ENCODE measurements at regions not wholly inside any gene's neighbourhood (a gene's known extent, or its start where the extent isn't known, plus 50 kb on each side); places are given as distances from the start of the nearest gene placed in this dataset.
"Not testable (repeated sequence)": the region's sequence is repeated elsewhere in the genome, so short reads cannot be mapped to it uniquely, and the experiment has no call there.

DNA sequence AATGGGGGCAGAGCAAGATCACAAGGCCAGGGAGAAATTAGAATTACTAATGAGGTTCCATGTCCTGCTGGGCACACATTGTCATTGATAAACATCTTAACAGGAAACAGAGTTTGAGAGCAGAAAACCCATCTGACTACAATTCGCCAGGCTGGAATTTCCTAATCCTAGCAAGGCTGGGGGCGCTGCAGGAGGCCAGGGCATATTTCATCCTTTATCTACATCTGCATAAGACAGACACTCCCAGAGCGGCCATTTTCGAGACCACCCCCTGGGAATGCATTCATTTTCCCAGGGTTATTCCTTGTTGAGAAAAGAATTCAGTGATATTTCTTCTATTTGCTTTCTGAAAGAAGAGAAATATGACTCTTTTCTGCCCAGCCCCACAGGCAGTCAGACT is 152.7 kb downstream of the SUCLG1 start:
- H3K27me3 Mint-ChIP-seq (ENCODE audit: low read depth): peaks cover 3% of the 10 kb centered on the region
- no peak for ATAC-seq
- DNase-seq: no peak
- H3K4me3 Mint-ChIP-seq: no peak overlapping the region
- H3K4me1 Mint-ChIP-seq (ENCODE audit: low read depth): no peaks in the 10 kb centered on the region
- H3K36me3 Mint-ChIP-seq (ENCODE audit: low read depth): no peaks in the 10 kb centered on the region
- H3K9me3 Mint-ChIP-seq (ENCODE audit: insufficient read depth): no peaks in the 10 kb centered on the region
- no peak overlapping the region for H3K27ac Mint-ChIP-seq
- POLR2A ChIA-PET: no interaction called here
- CTCF ChIA-PET: no interaction called here

DNA sequence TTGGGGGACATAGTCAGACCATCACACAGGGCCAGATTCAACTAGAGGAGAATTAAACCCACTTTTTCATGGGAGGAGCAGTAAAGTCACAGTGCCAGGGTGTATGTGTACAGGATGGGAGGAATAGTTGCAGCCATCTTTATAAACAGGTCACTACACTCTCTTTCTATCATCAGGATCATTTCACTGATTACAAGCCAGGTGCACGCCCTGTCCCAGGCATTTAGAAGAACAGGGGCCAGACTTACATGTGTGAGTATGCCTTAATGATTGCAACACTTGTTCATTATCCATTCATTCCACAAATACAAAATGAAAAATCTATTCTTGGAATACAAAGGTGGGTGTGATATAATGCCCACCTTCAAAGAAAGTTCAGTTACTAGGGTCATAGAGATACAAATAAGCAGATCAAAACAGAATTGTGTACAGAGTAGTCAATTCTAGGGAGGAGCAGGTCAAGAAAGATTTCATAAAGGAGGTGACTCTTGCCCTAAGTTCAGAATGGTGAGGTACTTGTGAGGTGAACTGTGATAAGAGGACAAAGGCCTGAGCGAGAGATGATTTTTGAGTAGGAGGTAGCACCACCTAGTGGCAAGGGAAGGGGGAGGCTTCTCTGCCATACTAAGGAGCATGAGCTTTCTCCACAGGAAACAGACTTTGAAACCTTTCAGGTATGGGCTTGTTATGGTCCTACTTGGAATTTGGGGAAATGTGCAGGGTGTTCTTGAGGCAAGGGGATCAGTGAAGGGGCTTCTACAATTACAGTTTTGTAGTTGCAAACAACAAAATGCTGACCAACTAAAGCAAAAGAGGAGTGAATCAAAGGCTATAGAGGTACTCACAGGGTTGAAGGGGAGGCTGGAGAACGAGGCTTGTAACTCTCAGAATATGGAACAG is 156.3 kb downstream of the SUCLG1 start:
- ChIA-PET CTCF (interaction anchor here (0.6 to 3.5 kb wide), 6 partner anchors 11 to 280 kb away, joined by 3 to 42 read pairs (median 3); no protein-coding TSS in a partner anchor), POLR2A (no interaction called here)
- H3K27me3 Mint-ChIP-seq (ENCODE audit: low read depth): peaks cover 6% of the 10 kb centered on the region
- DNase-seq (peak; percentile 64), ATAC-seq (peak; percentile 80)
- H3K9me3 Mint-ChIP-seq (ENCODE audit: insufficient read depth): no peaks in the 10 kb centered on the region
- no peaks in the 10 kb centered on the region for H3K4me1 Mint-ChIP-seq (ENCODE audit: low read depth)
- no peaks in the 10 kb centered on the region for H3K36me3 Mint-ChIP-seq (ENCODE audit: low read depth)
- no peak overlapping the region for H3K27ac Mint-ChIP-seq
- H3K4me3 Mint-ChIP-seq: no peak overlapping the region

DNA sequence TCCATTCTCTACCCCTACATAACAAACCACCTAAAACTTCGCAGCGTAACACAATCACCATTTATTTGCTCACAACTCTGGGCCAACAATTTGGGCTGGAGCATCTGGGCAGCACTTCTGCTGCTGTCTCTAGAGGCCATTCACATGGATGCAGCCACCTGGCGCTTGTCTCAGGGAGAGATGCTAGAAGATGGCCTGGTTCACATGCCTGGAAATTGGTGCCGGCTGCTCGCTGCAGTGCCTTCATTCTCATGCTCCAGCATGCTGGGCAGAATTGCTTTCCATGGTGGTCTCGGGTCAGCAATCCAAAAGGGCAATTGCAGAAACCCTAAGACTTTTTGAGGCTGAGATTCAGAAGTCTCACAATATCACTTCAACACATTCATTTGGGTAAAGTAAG is 157.4 kb downstream of the SUCLG1 start:
- no peaks in the 10 kb centered on the region for H3K36me3 Mint-ChIP-seq (ENCODE audit: low read depth)
- no peaks in the 10 kb centered on the region for H3K9me3 Mint-ChIP-seq (ENCODE audit: insufficient read depth)
- CTCF ChIA-PET: interaction anchor here (1.5 kb wide), 1 partner anchor 8 kb away, joined by 4 read pairs; no protein-coding TSS in a partner anchor
- no peak overlapping the region for H3K27ac Mint-ChIP-seq
- POLR2A ChIA-PET: no interaction called here
- DNase-seq: no peak
- H3K4me3 Mint-ChIP-seq: no peak overlapping the region
- no peaks in the 10 kb centered on the region for H3K4me1 Mint-ChIP-seq (ENCODE audit: low read depth)
- peaks cover 9% of the 10 kb centered on the region for H3K27me3 Mint-ChIP-seq (ENCODE audit: low read depth)
- no peak for ATAC-seq

DNA sequence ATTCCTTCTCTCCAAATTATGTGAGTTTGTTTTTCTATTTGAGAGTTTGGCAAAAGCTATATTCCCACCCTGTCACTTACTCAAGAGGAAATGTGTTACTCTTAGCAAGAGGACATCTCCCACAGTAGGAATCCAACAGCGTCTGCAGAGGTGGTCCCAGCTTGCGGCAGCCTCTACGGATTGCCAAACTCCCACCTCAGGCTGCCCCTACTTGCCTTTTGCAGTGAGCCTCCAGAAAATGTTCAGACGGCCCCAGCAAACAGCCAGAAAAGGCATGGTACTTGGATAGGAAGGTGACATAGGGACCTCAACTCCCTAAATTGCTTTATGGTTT is 158.4 kb downstream of the SUCLG1 start:
- H3K27me3 Mint-ChIP-seq (ENCODE audit: low read depth): peaks cover 11% of the 10 kb centered on the region
- no peak overlapping the region for H3K27ac Mint-ChIP-seq
- H3K36me3 Mint-ChIP-seq (ENCODE audit: low read depth): no peaks in the 10 kb centered on the region
- CTCF ChIA-PET: interaction anchor here (1.5 to 1.7 kb wide), 2 partner anchors 9 to 278 kb away, joined by 4 to 7 read pairs; no protein-coding TSS in a partner anchor
- POLR2A ChIA-PET: no interaction called here
- H3K4me1 Mint-ChIP-seq (ENCODE audit: low read depth): no peaks in the 10 kb centered on the region
- H3K9me3 Mint-ChIP-seq (ENCODE audit: insufficient read depth): no peaks in the 10 kb centered on the region
- H3K4me3 Mint-ChIP-seq: no peak overlapping the region
- DNase-seq (no peak), ATAC-seq (no peak)

DNA sequence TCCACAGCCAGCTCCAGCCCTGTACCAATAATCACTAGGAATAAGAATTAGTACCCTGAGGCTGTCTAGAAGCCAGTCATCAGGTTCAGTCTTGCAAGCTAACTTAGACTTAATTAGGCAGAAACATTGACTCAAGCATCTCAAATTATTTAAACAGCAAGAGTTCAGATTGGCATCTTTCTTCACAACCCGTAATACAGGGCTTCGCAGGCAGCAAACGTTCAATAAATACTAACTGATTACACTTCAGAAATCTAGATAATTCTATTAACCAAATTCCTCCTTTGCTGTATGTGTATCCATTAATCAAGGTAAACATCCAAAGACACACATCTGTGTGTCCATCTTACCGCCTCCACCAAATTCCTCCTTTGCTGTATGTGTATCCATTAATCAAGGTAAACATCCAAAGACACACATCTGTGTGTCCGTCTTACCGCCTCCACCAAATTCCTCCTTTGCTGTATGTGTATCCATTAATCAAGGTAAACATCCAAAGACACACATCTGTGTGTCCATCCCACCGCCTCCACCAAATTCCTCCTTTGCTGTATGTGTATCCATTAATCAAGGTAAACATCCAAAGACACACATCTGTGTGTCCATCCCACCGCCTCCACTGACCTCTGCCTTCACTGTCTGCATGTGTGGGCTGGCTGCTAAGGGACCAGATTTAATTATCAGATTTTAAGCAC is 158.9 kb downstream of the SUCLG1 start:
- H3K27ac Mint-ChIP-seq; H3K36me3 Mint-ChIP-seq (ENCODE audit: low read depth); ATAC-seq; H3K9me3 Mint-ChIP-seq (ENCODE audit: insufficient read depth); DNase-seq; POLR2A ChIA-PET; H3K4me1 Mint-ChIP-seq (ENCODE audit: low read depth); H3K4me3 Mint-ChIP-seq: not testable (repeated sequence)
- H3K27me3 Mint-ChIP-seq (ENCODE audit: low read depth): peaks cover 14% of the 10 kb centered on the region
- CTCF ChIA-PET: interaction anchor here (1.5 to 1.7 kb wide), 2 partner anchors 10 to 277 kb away, joined by 4 to 7 read pairs; no protein-coding TSS in a partner anchor

DNA sequence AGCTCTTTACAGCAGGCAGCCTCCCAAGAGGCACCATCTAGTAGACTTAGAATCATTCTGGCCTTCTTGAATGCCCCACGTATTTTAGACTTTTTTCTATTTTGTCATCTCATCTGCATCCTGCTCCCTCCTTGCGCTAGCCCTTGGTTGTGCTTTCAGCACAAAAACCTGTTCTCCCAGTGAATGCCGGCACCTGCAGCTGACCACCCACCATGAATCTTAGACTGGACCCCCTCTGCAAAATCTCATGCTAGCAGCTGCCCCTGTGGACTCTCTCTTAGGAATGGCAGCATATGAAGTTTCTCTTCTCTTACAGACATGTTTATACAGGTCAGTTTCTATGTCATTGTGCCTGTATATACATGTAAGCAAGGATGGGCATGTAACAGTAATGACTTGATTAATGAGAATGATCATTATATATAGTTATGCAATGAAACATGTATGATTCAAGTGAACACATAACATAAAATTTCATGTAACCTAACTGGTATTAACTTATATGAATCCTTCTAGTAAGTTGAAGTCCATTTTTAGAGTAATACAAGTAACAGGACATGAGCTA is 159.8 kb downstream of the SUCLG1 start:
- Mint-ChIP-seq H3K4me1 (ENCODE audit: low read depth) (no peaks in the 10 kb centered on the region), H3K9me3 (ENCODE audit: insufficient read depth) (no peaks in the 10 kb centered on the region), H3K4me3 (no peak overlapping the region), H3K27me3 (ENCODE audit: low read depth) (peaks cover 14% of the 10 kb centered on the region), H3K27ac (no peak overlapping the region), H3K36me3 (ENCODE audit: low read depth) (no peaks in the 10 kb centered on the region)
- ChIA-PET CTCF (interaction anchor here (1.7 kb wide), 2 partner anchors 10 to 276 kb away, joined by 7 read pairs; no protein-coding TSS in a partner anchor), POLR2A (no interaction called here)
- ATAC-seq: no peak
- DNase-seq: no peak

DNA sequence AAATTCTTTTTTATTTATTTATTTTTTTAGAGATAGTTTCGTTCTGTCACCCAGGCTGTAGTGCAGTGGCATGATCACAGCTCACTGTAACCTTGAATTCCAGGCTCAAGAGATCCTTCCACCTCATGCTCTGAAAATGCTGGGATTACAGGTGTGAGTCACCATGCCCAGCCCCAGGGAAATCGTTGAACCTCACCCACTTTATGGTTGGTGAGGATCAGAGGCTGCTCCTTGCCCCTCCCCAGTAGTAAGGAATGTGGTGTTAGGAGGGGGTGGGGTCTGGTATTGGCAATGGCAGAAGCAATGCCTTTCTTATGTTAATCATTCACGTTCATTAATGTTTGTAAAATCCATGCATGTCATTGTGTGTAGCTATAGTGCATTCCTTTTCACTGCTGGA is 161.9 kb downstream of the SUCLG1 start:
- ChIA-PET POLR2A (no interaction called here), CTCF (interaction anchor here (1.3 kb wide), 1 partner anchor 8 kb away, joined by 3 read pairs; no protein-coding TSS in a partner anchor)
- Mint-ChIP-seq H3K27ac (no peak overlapping the region), H3K4me1 (ENCODE audit: low read depth) (no peaks in the 10 kb centered on the region), H3K36me3 (ENCODE audit: low read depth) (no peaks in the 10 kb centered on the region), H3K4me3 (no peak overlapping the region), H3K27me3 (ENCODE audit: low read depth) (peaks cover 14% of the 10 kb centered on the region), H3K9me3 (ENCODE audit: insufficient read depth) (no peaks in the 10 kb centered on the region)
- no peak for ATAC-seq
- DNase-seq: no peak

DNA sequence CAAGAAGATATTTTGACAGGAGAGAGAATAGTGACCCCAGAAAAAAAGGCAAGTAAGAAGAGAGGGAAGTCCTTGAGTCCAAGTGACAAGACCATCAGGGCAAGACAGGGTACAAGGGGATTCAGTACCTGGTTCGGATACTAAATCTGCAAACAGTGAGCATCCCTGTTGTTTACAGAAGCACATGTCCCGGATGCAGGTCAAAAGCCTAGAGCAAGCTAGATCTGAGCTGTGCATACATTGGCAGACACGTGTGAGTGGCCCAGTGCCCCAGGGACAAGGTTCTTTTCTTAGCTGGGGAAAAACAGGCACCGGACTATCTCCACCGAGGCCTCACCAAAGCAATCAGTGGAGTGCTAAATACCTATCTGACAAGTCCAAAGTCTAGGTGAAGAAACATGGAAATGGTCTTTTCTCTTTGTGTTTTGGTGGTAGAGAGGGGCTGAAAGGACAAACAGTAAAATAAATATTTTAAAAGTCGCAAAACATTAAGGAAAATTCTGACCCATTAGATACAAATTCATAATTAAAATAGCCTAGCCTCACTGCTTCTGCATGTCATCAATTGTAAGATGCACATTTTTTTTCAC is 165.2 kb downstream of the SUCLG1 start:
- no peak overlapping the region for H3K4me3 Mint-ChIP-seq
- no peaks in the 10 kb centered on the region for H3K4me1 Mint-ChIP-seq (ENCODE audit: low read depth)
- peaks cover 11% of the 10 kb centered on the region for H3K27me3 Mint-ChIP-seq (ENCODE audit: low read depth)
- H3K27ac Mint-ChIP-seq: no peak overlapping the region
- ChIA-PET POLR2A (no interaction called here), CTCF (no interaction called here)
- no peaks in the 10 kb centered on the region for H3K9me3 Mint-ChIP-seq (ENCODE audit: insufficient read depth)
- DNase-seq: no peak
- H3K36me3 Mint-ChIP-seq (ENCODE audit: low read depth): no peaks in the 10 kb centered on the region
- no peak for ATAC-seq

DNA sequence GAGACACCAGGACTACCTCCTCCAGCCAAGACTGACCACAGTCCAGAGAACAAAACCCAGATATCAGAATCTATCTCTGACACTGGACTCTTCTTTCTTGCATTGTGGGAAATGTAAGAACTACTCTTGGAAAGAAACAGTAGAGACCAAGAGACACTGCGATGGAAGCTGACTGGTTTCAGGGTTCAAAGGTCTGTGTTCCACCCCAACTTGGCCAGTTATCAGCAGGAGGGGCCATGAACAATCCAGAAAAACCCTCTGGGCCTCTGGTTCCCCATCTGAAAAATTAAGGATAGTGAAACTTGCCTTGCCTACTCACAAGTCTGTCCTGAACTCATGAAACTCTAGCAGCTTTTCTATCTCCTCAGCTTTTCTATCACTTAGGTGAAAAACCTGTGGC is 166.5 kb downstream of the SUCLG1 start:
- Mint-ChIP-seq H3K4me1 (ENCODE audit: low read depth) (no peaks in the 10 kb centered on the region), H3K4me3 (no peak overlapping the region), H3K27me3 (ENCODE audit: low read depth) (peaks cover 7% of the 10 kb centered on the region), H3K9me3 (ENCODE audit: insufficient read depth) (no peaks in the 10 kb centered on the region), H3K27ac (no peak overlapping the region), H3K36me3 (ENCODE audit: low read depth) (no peaks in the 10 kb centered on the region)
- CTCF ChIA-PET: interaction anchor here (0.6 kb wide), 1 partner anchor 243 kb away, joined by 4 read pairs; no protein-coding TSS in a partner anchor
- POLR2A ChIA-PET: no interaction called here
- DNase-seq (no peak), ATAC-seq (no peak)

DNA sequence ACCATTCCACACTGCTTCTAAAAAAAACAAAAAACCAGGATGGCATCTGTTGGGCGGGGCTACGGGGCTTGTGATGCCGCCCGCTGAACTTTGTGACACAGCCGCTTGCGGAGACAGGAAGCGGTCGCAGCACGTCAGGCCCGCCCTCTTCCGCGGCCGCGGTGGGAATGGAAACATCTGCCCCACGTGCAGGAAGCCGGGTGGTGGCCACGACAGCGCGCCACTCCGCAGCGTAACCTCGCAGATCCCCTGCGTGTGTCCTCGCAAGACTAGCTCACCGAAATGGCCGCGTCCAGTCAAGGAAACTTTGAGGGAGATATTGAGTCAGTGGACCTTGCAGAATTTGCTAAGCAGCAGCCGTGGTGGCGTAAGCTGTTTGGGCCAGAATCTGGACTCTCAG is 168.5 kb downstream of the SUCLG1 start:
- no peak for ATAC-seq
- no peak overlapping the region for H3K4me3 Mint-ChIP-seq
- POLR2A ChIA-PET: no interaction called here
- no peaks in the 10 kb centered on the region for H3K9me3 Mint-ChIP-seq (ENCODE audit: insufficient read depth)
- no peak overlapping the region for H3K27ac Mint-ChIP-seq
- no peaks in the 10 kb centered on the region for H3K4me1 Mint-ChIP-seq (ENCODE audit: low read depth)
- DNase-seq: peak; percentile 23
- no peaks in the 10 kb centered on the region for H3K36me3 Mint-ChIP-seq (ENCODE audit: low read depth)
- CTCF ChIA-PET: no interaction called here
- peaks cover 3% of the 10 kb centered on the region for H3K27me3 Mint-ChIP-seq (ENCODE audit: low read depth)

DNA sequence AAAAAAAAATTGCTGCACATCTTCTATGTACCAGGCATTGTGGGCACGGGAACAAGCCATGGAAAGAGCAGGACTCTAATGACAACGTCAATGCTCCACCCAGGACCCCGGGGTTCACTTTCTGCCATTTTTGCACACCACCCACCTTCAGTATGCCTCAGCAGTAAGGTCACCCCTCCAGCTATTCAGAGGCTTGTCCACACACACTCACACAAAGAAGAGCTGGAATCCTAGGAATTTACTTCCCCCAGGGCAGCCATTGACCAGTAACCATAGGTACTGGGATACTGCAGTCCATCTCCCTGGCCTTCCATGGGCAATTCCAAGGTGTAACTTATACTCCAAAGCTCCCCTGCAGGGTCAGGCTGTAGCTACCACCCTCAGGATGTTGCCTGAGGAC is 170.8 kb downstream of the SUCLG1 start:
- Mint-ChIP-seq H3K4me3 (no peak overlapping the region), H3K27me3 (ENCODE audit: low read depth) (no peaks in the 10 kb centered on the region), H3K9me3 (ENCODE audit: insufficient read depth) (no peaks in the 10 kb centered on the region), H3K4me1 (ENCODE audit: low read depth) (no peaks in the 10 kb centered on the region), H3K36me3 (ENCODE audit: low read depth) (no peaks in the 10 kb centered on the region), H3K27ac (no peak overlapping the region)
- ChIA-PET POLR2A (no interaction called here), CTCF (interaction anchor here (1.4 kb wide), 1 partner anchor 10 kb away, joined by 3 read pairs; no protein-coding TSS in a partner anchor)
- DNase-seq (no peak), ATAC-seq (no peak)

DNA sequence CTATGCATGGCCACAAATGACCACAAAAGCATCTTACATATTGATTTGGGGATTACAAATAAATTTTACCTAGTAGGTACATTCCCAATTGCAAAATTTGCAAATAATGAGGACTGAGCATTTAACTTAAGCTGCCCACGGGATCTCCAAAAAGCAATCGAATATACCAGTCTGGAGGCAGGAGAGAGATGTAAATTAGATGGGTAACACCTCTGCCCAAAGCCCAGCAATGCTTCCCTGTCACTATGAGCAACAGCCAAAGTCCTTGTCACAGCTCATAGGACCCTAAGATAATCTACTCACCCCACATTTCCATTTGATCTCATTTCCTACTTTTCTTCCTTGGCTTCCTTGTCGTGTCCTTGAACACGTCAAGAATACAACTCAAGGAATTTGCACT is 172.2 kb downstream of the SUCLG1 start:
- CTCF ChIA-PET: no interaction called here
- ATAC-seq: no peak
- POLR2A ChIA-PET: no interaction called here
- Mint-ChIP-seq H3K36me3 (ENCODE audit: low read depth) (no peaks in the 10 kb centered on the region), H3K4me1 (ENCODE audit: low read depth) (no peaks in the 10 kb centered on the region), H3K9me3 (ENCODE audit: insufficient read depth) (no peaks in the 10 kb centered on the region), H3K27ac (no peak overlapping the region), H3K4me3 (no peak overlapping the region), H3K27me3 (ENCODE audit: low read depth) (no peaks in the 10 kb centered on the region)
- DNase-seq: no peak

All from activated CD8-positive, alpha-beta T cell treated with anti-CD3 and anti-CD28 coated beads, Interleukin-2, amount 10 ng/mL, durations not matched to agents 7 days and 5 days (primary cell).